ENCODE measurements at regions not wholly inside any gene's neighbourhood (a gene's known extent, or its start where the extent isn't known, plus 50 kb on each side); places are given as distances from the start of the nearest gene placed in this dataset.
A peak's percentile ranks its signal among the peaks of the same experiment; 100 is the strongest.

GRCh38 chr1:192038567-192038966 lies 119.7 kb upstream of the RGS18 start:
- FAIRE-seq: no peak

- no peak for FAIRE-seq
These were observed 113.1 kb upstream of the RGS18 start for GRCh38 chr1:192045131-192045530.

GRCh38 chr1:192053531-192053971 lies 104.7 kb upstream of the RGS18 start:
- no peak for FAIRE-seq

GRCh38 chr1:192057766-192058165 lies 100.5 kb upstream of the RGS18 start:
- FAIRE-seq: peak; percentile 74

- no peak for FAIRE-seq
These were observed 98.9 kb upstream of the RGS18 start for GRCh38 chr1:192059407-192059806.

- no peak for FAIRE-seq
These were observed 96.7 kb upstream of the RGS18 start for GRCh38 chr1:192061556-192061955.

GRCh38 chr1:192065087-192065486 lies 93.2 kb upstream of the RGS18 start:
- no peak for FAIRE-seq

GRCh38 chr1:192066202-192066601 lies 92.1 kb upstream of the RGS18 start:
- FAIRE-seq: no peak

GRCh38 chr1:192067360-192067759 lies 90.9 kb upstream of the RGS18 start:
- no peak for FAIRE-seq

- no peak for FAIRE-seq
These were observed 88.0 kb upstream of the RGS18 start for GRCh38 chr1:192070213-192070612.

GRCh38 chr1:192080684-192081083 lies 77.6 kb upstream of the RGS18 start:
- no peak for FAIRE-seq

GRCh38 chr1:192081359-192081758 lies 76.9 kb upstream of the RGS18 start:
- no peak for FAIRE-seq

- no peak for FAIRE-seq
These were observed 71.6 kb upstream of the RGS18 start for GRCh38 chr1:192086644-192087043.

- FAIRE-seq: no peak
These were observed 70.9 kb upstream of the RGS18 start for GRCh38 chr1:192087334-192087733.

- FAIRE-seq: no peak
These were observed 69.8 kb upstream of the RGS18 start for GRCh38 chr1:192088496-192088895.

- no peak for FAIRE-seq
These were observed 60.3 kb upstream of the RGS18 start for GRCh38 chr1:192098001-192098400.

GRCh38 chr1:192099328-192099727 lies 58.9 kb upstream of the RGS18 start:
- FAIRE-seq: peak; percentile 80

- no peak for FAIRE-seq
These were observed 57.4 kb upstream of the RGS18 start for GRCh38 chr1:192100686-192101468.

GRCh38 chr1:192104128-192104527 lies 54.1 kb upstream of the RGS18 start:
- peak; percentile 80 for FAIRE-seq

- FAIRE-seq: no peak
These were observed 53.4 kb upstream of the RGS18 start for GRCh38 chr1:192104852-192105251.

GRCh38 chr1:192108161-192108560 lies 50.1 kb upstream of the RGS18 start:
- FAIRE-seq: no peak

Data from TTC549 (cell line).